ENCODE measurements at regions not wholly inside any gene's neighbourhood (a gene's known extent, or its start where the extent isn't known, plus 50 kb on each side); places are given as distances from the start of the nearest gene placed in this dataset.
"Not testable (repeated sequence)": the region's sequence is repeated elsewhere in the genome, so short reads cannot be mapped to it uniquely, and the experiment has no call there.

GRCh38 chr13:73647417-73647816 lies 486.8 kb downstream of the KLF12 start:
- Histone ChIP-seq H3K9me3 (ENCODE audit: control insufficient read depth, low read length) (no peaks in the 10 kb centered on the region), H3K27ac (no peak overlapping the region), H3K4me2 (ENCODE audit: low read length) (no peak overlapping the region), H2AFZ (no peak overlapping the region), H3K4me1 (no peaks in the 10 kb centered on the region), H3K9ac (no peak overlapping the region), H3K36me3 (ENCODE audit: control insufficient read depth, insufficient read depth, low read length) (no peaks in the 10 kb centered on the region), H3K4me3 (ENCODE audit: low read depth, low read length) (no peak overlapping the region), H3K79me2 (no peaks in the 10 kb centered on the region), H3K27me3 (ENCODE audit: control insufficient read depth, insufficient read depth, low read length) (no peaks in the 10 kb centered on the region)
- TF ChIP-seq CTCF (IDR thresholded peaks at IDR 0.05) = no peak

GRCh38 chr13:73640476-73641179 lies 493.6 kb downstream of the KLF12 start:
- H3K4me3 ChIP-seq (ENCODE audit: low read depth, low read length); H3K4me2 ChIP-seq (ENCODE audit: low read length); H3K4me1 ChIP-seq; H2AFZ ChIP-seq; H3K9ac ChIP-seq; H3K27ac ChIP-seq; H3K27me3 ChIP-seq (ENCODE audit: control insufficient read depth, insufficient read depth, low read length); H3K9me3 ChIP-seq (ENCODE audit: control insufficient read depth, low read length); H3K79me2 ChIP-seq; H3K36me3 ChIP-seq (ENCODE audit: control insufficient read depth, insufficient read depth, low read length): not testable (repeated sequence)

- Histone ChIP-seq H3K9me3 (ENCODE audit: control insufficient read depth, low read length) (no peaks in the 10 kb centered on the region), H3K4me2 (ENCODE audit: low read length) (no peak overlapping the region), H3K36me3 (ENCODE audit: control insufficient read depth, insufficient read depth, low read length) (no peaks in the 10 kb centered on the region), H3K4me3 (ENCODE audit: low read depth, low read length) (no peak overlapping the region), H2AFZ (no peak overlapping the region), H3K27ac (no peak overlapping the region), H3K9ac (no peak overlapping the region), H3K4me1 (no peaks in the 10 kb centered on the region), H3K27me3 (ENCODE audit: control insufficient read depth, insufficient read depth, low read length) (no peaks in the 10 kb centered on the region), H3K79me2 (no peaks in the 10 kb centered on the region)
- no peak for TF ChIP-seq CTCF (IDR thresholded peaks at IDR 0.05)
These were observed 498.9 kb downstream of the KLF12 start for GRCh38 chr13:73635166-73635787.

GRCh38 chr13:73633817-73634460 lies 500.3 kb downstream of the KLF12 start:
- Histone ChIP-seq H3K4me1 (no peaks in the 10 kb centered on the region), H3K36me3 (ENCODE audit: control insufficient read depth, insufficient read depth, low read length) (no peaks in the 10 kb centered on the region)
- TF ChIP-seq CTCF (IDR thresholded peaks at IDR 0.05) = no peak

GRCh38 chr13:73631411-73631810 lies 502.8 kb downstream of the KLF12 start:
- Histone ChIP-seq H3K36me3 (ENCODE audit: control insufficient read depth, insufficient read depth, low read length) (no peaks in the 10 kb centered on the region), H3K4me1 (no peaks in the 10 kb centered on the region), H3K4me2 (ENCODE audit: low read length) (no peak overlapping the region), H3K79me2 (no peaks in the 10 kb centered on the region), H3K4me3 (ENCODE audit: low read depth, low read length) (no peak overlapping the region), H3K9ac (no peak overlapping the region), H3K9me3 (ENCODE audit: control insufficient read depth, low read length) (no peaks in the 10 kb centered on the region), H3K27me3 (ENCODE audit: control insufficient read depth, insufficient read depth, low read length) (no peaks in the 10 kb centered on the region), H2AFZ (no peak overlapping the region), H3K27ac (no peak overlapping the region)
- no peak for TF ChIP-seq CTCF (IDR thresholded peaks at IDR 0.05)

More at GRCh38 chr13:73633817-73634460, 500.3 kb downstream of the KLF12 start:
- H3K9ac ChIP-seq = no peak overlapping the region
- no peak overlapping the region for H3K4me3 ChIP-seq (ENCODE audit: low read depth, low read length)
- no peaks in the 10 kb centered on the region for H3K9me3 ChIP-seq (ENCODE audit: control insufficient read depth, low read length)
- H3K27me3 ChIP-seq (ENCODE audit: control insufficient read depth, insufficient read depth, low read length) = no peaks in the 10 kb centered on the region
- no peak overlapping the region for H3K4me2 ChIP-seq (ENCODE audit: low read length)
- H3K79me2 ChIP-seq = no peaks in the 10 kb centered on the region
- H2AFZ ChIP-seq = no peak overlapping the region
- no peak overlapping the region for H3K27ac ChIP-seq
